COR-L47 (cell line): ENCODE measurements at regions not wholly inside any gene's neighbourhood (a gene's known extent, or its start where the extent isn't known, plus 50 kb on each side); places are given as distances from the start of the nearest gene placed in this dataset.

Source experiments
- DNase-seq: peaks from one replicate; lab custom pipeline; 2025; lab: John Stamatoyannopoulos, UW

GRCh38 chr10:125398270-125398669 lies 237.9 kb upstream of the CTBP2 start:
- no peak for DNase-seq

- DNase-seq, result no peak
Measured at GRCh38 chr10:125397608-125398007, 237.2 kb upstream of the CTBP2 start.

GRCh38 chr10:125396676-125397075 lies 236.3 kb upstream of the CTBP2 start:
- no peak for DNase-seq

- DNase-seq, result no peak
Measured at GRCh38 chr10:125392609-125393008, 232.2 kb upstream of the CTBP2 start.

- no peak for DNase-seq
Measured at GRCh38 chr10:125392154-125392553, 231.8 kb upstream of the CTBP2 start.

- no peak for DNase-seq
Measured at GRCh38 chr10:125389648-125390047, 229.3 kb upstream of the CTBP2 start.

- DNase-seq, result no peak
Measured at GRCh38 chr10:125379592-125379991, 219.2 kb upstream of the CTBP2 start.

- no peak for DNase-seq
Measured at GRCh38 chr10:125377368-125377767, 217.0 kb upstream of the CTBP2 start.

GRCh38 chr10:125375210-125375609 lies 214.8 kb upstream of the CTBP2 start:
- DNase-seq, result no peak

GRCh38 chr10:125373546-125373945 lies 213.2 kb upstream of the CTBP2 start:
- DNase-seq, result no peak

- no peak for DNase-seq
Measured at GRCh38 chr10:125370578-125370977, 210.2 kb upstream of the CTBP2 start.

- DNase-seq, result no peak
Measured at GRCh38 chr10:125369382-125370326, 209.3 kb upstream of the CTBP2 start.

GRCh38 chr10:125368146-125368545 lies 207.8 kb upstream of the CTBP2 start:
- DNase-seq, result no peak

- no peak for DNase-seq
Measured at GRCh38 chr10:125363791-125364190, 203.4 kb upstream of the CTBP2 start.

- no peak for DNase-seq
Measured at GRCh38 chr10:125362950-125363349, 202.6 kb upstream of the CTBP2 start.

- no peak for DNase-seq
Measured at GRCh38 chr10:125359401-125359800, 199.0 kb upstream of the CTBP2 start.

- DNase-seq, result no peak
Measured at GRCh38 chr10:125355657-125356056, 195.3 kb upstream of the CTBP2 start.

GRCh38 chr10:125350519-125350918 lies 190.2 kb upstream of the CTBP2 start:
- DNase-seq, result no peak

GRCh38 chr10:125348536-125348935 lies 188.2 kb upstream of the CTBP2 start:
- no peak for DNase-seq

GRCh38 chr10:125344573-125345171 lies 184.3 kb upstream of the CTBP2 start:
- no peak for DNase-seq

GRCh38 chr10:125343983-125344382 lies 183.6 kb upstream of the CTBP2 start:
- no peak for DNase-seq

GRCh38 chr10:125343118-125343925 lies 183.0 kb upstream of the CTBP2 start:
- no peak for DNase-seq

- no peak for DNase-seq
Measured at GRCh38 chr10:125341611-125342010, 181.2 kb upstream of the CTBP2 start.
